ENCODE measurements at regions not wholly inside any gene's neighbourhood (a gene's known extent, or its start where the extent isn't known, plus 50 kb on each side); places are given as distances from the start of the nearest gene placed in this dataset.

DNA sequence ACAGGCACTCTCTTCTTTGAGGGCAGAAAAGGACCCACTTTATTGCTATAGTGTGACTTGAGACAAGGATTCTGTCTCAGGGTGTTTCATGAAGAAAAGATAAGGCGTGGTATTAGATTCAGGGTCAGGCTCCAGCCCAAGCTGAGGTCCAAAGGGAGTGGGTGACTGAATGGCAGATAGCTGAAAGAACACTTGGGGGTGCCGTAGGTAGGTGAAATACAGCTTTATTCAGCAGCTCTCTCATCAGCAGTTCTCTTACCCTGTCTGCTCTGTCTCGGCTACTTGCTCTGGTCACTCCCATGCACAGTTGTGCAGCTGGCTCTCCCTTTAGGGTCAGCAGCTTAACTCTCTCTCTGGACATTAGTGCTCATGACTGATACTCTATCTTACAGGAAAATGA is 379.9 kb downstream of the LPIN1 start:
- peak overlapping the region in 1 of 3 donors; percentile 90 for H3K27ac Mint-ChIP-seq
- no peak for DNase-seq

DNA sequence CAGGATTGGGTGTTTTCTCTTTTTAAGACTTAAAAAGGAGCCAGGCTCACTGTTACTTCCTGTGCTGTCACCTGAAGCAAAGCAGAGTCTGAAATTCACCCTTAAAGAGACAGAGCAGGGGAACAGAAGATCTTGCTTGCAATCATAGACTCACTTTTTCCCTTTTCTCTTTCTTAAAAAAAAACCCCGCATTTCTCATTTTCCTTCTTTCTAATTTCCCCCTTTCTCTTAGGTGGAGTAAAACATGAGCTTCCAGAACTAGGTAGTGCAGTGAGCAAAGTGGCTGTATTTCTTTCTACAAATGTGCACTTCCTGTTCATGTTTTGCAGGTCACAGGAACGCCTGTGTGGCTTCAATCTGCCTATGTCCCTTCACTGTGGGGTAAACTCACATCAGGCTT is 381.2 kb downstream of the LPIN1 start:
- peaks cover 29% of the 10 kb centered on the region for H3K4me1 ChIP-seq (ENCODE audit: control insufficient read depth, insufficient read depth, low read length, poor library complexity, severe bottlenecking)
- H3K9me3 Mint-ChIP-seq = peaks cover 0 to 2% (median 0%) of the 10 kb centered on the region in 7 donors
- H3K36me3 Mint-ChIP-seq = no peaks in the 10 kb centered on the region
- DNase-seq = peak in 2 of 3 donors; percentile 49 to 83
- peak; percentile 78 for ATAC-seq (ENCODE audit: low read depth in 2 of 2)
- no peaks in the 10 kb centered on the region for H3K36me3 ChIP-seq (ENCODE audit: control insufficient read depth, insufficient read depth, low read length)
- H3K27me3 ChIP-seq (ENCODE audit: control insufficient read depth, insufficient read depth, low read length) = no peaks in the 10 kb centered on the region
- peak overlapping the region; percentile 56 for H3K27ac ChIP-seq (ENCODE audit: insufficient read depth, low read length, poor library complexity, severe bottlenecking)
- H3K27ac Mint-ChIP-seq = no peak overlapping the region
- no peaks in the 10 kb centered on the region for H3K27me3 Mint-ChIP-seq
- no peaks in the 10 kb centered on the region for H3K9me3 ChIP-seq (ENCODE audit: control insufficient read depth in 2 of 2, low read length in 2 of 2)
- peak overlapping the region in 2 of 4 donors; percentile 17 to 77 for H3K4me3 Mint-ChIP-seq
- peak overlapping the region; percentile 80 for H3K4me3 ChIP-seq (ENCODE audit: low read depth, low read length)
- H3K4me1 Mint-ChIP-seq = peaks cover 0 to 17% (median 6%) of the 10 kb centered on the region in 4 donors

More for the DNA sequence above, 379.9 kb downstream of the LPIN1 start:
- H3K4me1 ChIP-seq (ENCODE audit: control insufficient read depth, insufficient read depth, low read length, poor library complexity, severe bottlenecking) = peaks cover 29% of the 10 kb centered on the region
- H3K36me3 Mint-ChIP-seq = no peaks in the 10 kb centered on the region
- H3K4me3 Mint-ChIP-seq = no peak overlapping the region
- ATAC-seq (ENCODE audit: low read depth in 2 of 2) = no peak
- H3K9me3 Mint-ChIP-seq = peaks cover 0 to 2% (median 0%) of the 10 kb centered on the region in 7 donors
- H3K4me3 ChIP-seq (ENCODE audit: low read depth, low read length) = peak overlapping the region; percentile 23
- peaks cover 4% of the 10 kb centered on the region for H3K27me3 ChIP-seq (ENCODE audit: control insufficient read depth, insufficient read depth, low read length)
- H3K36me3 ChIP-seq (ENCODE audit: control insufficient read depth, insufficient read depth, low read length) = no peaks in the 10 kb centered on the region
- no peaks in the 10 kb centered on the region for H3K27me3 Mint-ChIP-seq
- H3K4me1 Mint-ChIP-seq = peaks cover 0 to 17% (median 6%) of the 10 kb centered on the region in 4 donors
- no peaks in the 10 kb centered on the region for H3K9me3 ChIP-seq (ENCODE audit: control insufficient read depth in 2 of 2, low read length in 2 of 2)
- H3K27ac ChIP-seq (ENCODE audit: insufficient read depth, low read length, poor library complexity, severe bottlenecking) = no peak overlapping the region

DNA sequence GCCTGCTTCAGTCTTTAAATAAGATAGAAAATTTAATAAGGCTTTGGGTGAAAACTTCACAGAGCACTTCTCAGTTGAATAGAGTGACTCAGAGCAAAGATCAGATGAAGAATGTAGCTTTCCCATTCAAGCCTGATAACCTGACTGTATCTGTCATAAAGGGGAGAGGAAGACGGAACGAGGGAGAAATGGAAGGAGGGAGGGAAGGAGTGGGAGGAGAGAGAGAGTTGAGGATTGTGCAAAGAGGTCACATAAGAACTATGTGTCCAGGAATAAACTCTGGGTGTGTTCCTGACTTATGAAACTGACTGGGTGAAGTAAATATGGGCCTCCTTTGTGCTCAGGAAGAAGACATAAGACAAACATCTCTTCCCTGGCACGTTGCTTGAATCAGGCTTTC is 385.5 kb downstream of the LPIN1 start:
- Histone ChIP-seq H3K27me3 (ENCODE audit: control insufficient read depth, insufficient read depth, low read length) (no peaks in the 10 kb centered on the region), H3K36me3 (ENCODE audit: control insufficient read depth, insufficient read depth, low read length) (no peaks in the 10 kb centered on the region), H3K4me1 (ENCODE audit: control insufficient read depth, insufficient read depth, low read length, poor library complexity, severe bottlenecking) (peaks cover 18% of the 10 kb centered on the region), H3K4me3 (ENCODE audit: low read depth, low read length) (no peak overlapping the region), H3K9me3 (ENCODE audit: control insufficient read depth in 2 of 2, low read length in 2 of 2) (no peaks in the 10 kb centered on the region), H3K27ac (ENCODE audit: insufficient read depth, low read length, poor library complexity, severe bottlenecking) (no peak overlapping the region)
- DNase-seq (no peak), ATAC-seq (ENCODE audit: low read depth in 2 of 2) (no peak)
- H3K4me3 Mint-ChIP-seq = no peak overlapping the region
- no peaks in the 10 kb centered on the region for H3K36me3 Mint-ChIP-seq
- H3K4me1 Mint-ChIP-seq = peaks cover 0 to 9% (median 2%) of the 10 kb centered on the region in 4 donors
- H3K27ac Mint-ChIP-seq = no peak overlapping the region
- H3K9me3 Mint-ChIP-seq = peaks cover 0 to 1% (median 0%) of the 10 kb centered on the region in 7 donors
- H3K27me3 Mint-ChIP-seq = no peaks in the 10 kb centered on the region

DNA sequence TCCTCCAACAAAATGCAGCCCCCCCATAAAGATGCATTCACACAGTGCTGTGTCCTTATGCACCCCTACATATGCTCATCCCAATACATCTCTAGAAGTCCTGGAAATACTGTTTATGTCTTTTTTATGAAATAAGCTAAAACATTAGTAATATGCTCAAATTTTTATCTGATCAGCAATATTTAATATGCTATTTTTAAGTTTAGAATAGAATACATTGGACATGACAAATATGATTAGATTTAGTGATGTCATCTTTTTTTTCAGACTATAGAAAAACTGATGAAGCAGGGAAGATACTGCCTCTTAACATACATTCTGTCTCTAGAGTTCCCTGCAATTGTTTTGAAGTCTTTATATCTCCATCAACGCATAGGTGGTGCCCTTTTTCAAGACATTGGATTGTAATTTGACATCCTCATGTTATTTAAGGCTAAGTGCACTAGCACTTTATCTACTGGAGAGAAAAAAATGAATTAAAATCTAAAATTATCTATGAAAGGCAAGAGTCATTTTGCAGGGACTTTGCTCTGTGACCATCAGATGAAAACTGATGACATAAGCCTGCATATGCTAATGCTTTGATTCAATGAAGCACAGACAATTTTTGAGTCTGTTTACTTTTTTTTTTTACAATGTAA is 395.3 kb downstream of the LPIN1 start:
- Mint-ChIP-seq H3K36me3 (peaks cover 3% of the 10 kb centered on the region), H3K4me3 (no peak overlapping the region), H3K27ac (no peak overlapping the region), H3K27me3 (peaks cover under 1% of the 10 kb centered on the region), H3K9me3 (peaks cover 0 to 4% (median 1%) of the 10 kb centered on the region in 7 donors), H3K4me1 (peaks cover 0 to 8% (median 0%) of the 10 kb centered on the region in 4 donors)
- Histone ChIP-seq H3K27ac (ENCODE audit: insufficient read depth, low read length, poor library complexity, severe bottlenecking) (no peak overlapping the region), H3K27me3 (ENCODE audit: control insufficient read depth, insufficient read depth, low read length) (peaks cover 2% of the 10 kb centered on the region), H3K36me3 (ENCODE audit: control insufficient read depth, insufficient read depth, low read length) (no peaks in the 10 kb centered on the region), H3K9me3 (ENCODE audit: control insufficient read depth in 2 of 2, low read length in 2 of 2) (no peaks in the 10 kb centered on the region), H3K4me1 (ENCODE audit: control insufficient read depth, insufficient read depth, low read length, poor library complexity, severe bottlenecking) (no peaks in the 10 kb centered on the region), H3K4me3 (ENCODE audit: low read depth, low read length) (no peak overlapping the region)
- no peak for ATAC-seq (ENCODE audit: low read depth in 2 of 2)
- no peak for DNase-seq

DNA sequence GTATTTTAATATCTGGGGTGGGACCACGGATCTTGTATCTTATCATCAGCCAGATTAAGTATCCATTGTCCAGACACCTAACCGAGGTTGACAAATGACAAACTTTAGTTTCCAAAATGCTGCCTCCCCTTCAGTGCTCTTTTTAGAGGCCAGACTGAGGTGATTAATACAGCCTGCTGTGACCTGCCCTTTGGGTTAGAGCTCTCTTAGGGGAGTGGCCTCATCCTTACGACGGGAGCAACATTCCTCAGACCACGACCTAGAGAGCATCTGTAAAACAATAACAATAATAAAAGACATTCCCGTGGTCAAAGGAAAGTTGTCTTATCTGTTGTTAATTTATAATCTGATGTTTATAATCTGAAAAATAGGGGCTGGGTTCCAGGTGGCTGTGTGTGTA is 405.3 kb downstream of the LPIN1 start:
- Mint-ChIP-seq H3K27me3 (peaks cover 4% of the 10 kb centered on the region), H3K36me3 (no peaks in the 10 kb centered on the region), H3K27ac (peak overlapping the region in 2 of 3 donors; percentile 16 to 31), H3K4me3 (no peak overlapping the region), H3K9me3 (no peaks in the 10 kb centered on the region), H3K4me1 (no peaks in the 10 kb centered on the region)
- Histone ChIP-seq H3K4me3 (ENCODE audit: low read depth, low read length) (no peak overlapping the region), H3K9me3 (ENCODE audit: control insufficient read depth in 2 of 2, low read length in 2 of 2) (no peaks in the 10 kb centered on the region), H3K36me3 (ENCODE audit: control insufficient read depth, insufficient read depth, low read length) (no peaks in the 10 kb centered on the region), H3K27me3 (ENCODE audit: control insufficient read depth, insufficient read depth, low read length) (no peaks in the 10 kb centered on the region), H3K27ac (ENCODE audit: insufficient read depth, low read length, poor library complexity, severe bottlenecking) (no peak overlapping the region), H3K4me1 (ENCODE audit: control insufficient read depth, insufficient read depth, low read length, poor library complexity, severe bottlenecking) (no peaks in the 10 kb centered on the region)
- DNase-seq (no peak), ATAC-seq (ENCODE audit: low read depth in 2 of 2) (no peak)

DNA sequence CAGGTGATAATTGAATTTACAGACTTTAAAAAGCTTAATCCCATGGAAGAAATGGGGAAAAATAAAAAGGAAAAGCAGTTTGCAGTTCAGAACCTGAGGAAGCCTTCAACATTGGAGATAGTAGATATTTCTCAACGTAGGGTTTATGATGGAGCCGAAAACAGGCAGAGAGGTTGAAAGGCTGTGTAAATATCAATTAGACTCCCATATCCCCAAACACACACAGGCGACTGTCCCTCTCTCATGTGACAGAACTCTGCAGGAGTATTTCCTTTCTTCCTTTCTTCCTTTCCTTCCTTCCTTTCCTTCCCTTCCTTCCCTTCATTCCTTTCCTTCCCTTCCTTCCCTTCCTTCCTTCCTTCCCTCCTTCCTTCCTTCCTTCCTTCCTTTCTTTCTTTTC is 406.5 kb downstream of the LPIN1 start:
- no peaks in the 10 kb centered on the region for H3K36me3 Mint-ChIP-seq
- H3K4me1 ChIP-seq (ENCODE audit: control insufficient read depth, insufficient read depth, low read length, poor library complexity, severe bottlenecking) = no peaks in the 10 kb centered on the region
- no peaks in the 10 kb centered on the region for H3K27me3 Mint-ChIP-seq

DNA sequence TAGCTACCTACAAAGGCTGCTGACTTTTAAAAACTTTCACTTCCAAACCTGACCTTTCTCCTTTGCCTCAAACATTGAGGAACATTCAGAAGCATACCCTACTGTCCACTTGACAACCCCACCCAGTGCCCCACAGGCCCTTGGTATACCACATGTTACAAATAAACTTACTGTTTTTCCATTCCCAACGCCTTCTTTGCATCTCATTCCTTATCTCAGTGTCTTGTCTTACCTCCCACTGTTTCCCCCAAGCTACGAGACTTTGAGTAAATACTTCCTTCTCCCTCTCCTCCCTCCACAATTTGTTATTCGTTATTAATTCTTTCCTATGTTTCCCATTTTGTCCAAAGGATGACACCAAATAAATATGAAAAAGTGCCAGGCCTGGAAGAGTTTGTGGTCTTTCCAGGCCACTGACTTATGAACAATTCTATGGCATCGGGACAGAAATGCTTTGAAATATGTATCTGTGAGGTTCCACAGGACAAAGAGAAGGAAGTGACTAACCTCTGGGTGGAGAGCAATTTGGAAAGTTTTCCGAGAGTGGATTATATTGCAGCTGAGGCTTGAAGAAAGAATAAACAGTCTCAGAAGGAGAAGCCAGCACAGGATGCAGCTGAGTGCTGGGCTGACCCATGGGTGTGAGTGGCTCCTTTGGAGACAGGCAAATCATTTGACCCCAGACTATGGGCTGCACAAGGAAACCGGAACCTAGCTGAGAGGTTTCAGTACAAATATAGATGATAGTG is 409.0 kb downstream of the LPIN1 start:
- Histone ChIP-seq H3K27ac (ENCODE audit: insufficient read depth, low read length, poor library complexity, severe bottlenecking) (no peak overlapping the region), H3K4me3 (ENCODE audit: low read depth, low read length) (no peak overlapping the region), H3K36me3 (ENCODE audit: control insufficient read depth, insufficient read depth, low read length) (no peaks in the 10 kb centered on the region), H3K9me3 (ENCODE audit: control insufficient read depth in 2 of 2, low read length in 2 of 2) (no peaks in the 10 kb centered on the region), H3K4me1 (ENCODE audit: control insufficient read depth, insufficient read depth, low read length, poor library complexity, severe bottlenecking) (no peaks in the 10 kb centered on the region), H3K27me3 (ENCODE audit: control insufficient read depth, insufficient read depth, low read length) (no peaks in the 10 kb centered on the region)
- peaks cover 7% of the 10 kb centered on the region for H3K27me3 Mint-ChIP-seq
- no peak for DNase-seq
- H3K9me3 Mint-ChIP-seq = peaks cover 0 to 4% (median 0%) of the 10 kb centered on the region in 7 donors
- no peak overlapping the region for H3K27ac Mint-ChIP-seq
- ATAC-seq (ENCODE audit: low read depth in 2 of 2) = no peak
- H3K4me1 Mint-ChIP-seq = peaks cover 0 to 1% (median 0%) of the 10 kb centered on the region in 4 donors
- no peak overlapping the region for H3K4me3 Mint-ChIP-seq
- H3K36me3 Mint-ChIP-seq = no peaks in the 10 kb centered on the region

More for the DNA sequence above, 406.5 kb downstream of the LPIN1 start:
- Mint-ChIP-seq H3K4me1 (no peaks in the 10 kb centered on the region), H3K9me3 (no peaks in the 10 kb centered on the region), H3K4me3 (no peak overlapping the region), H3K27ac (no peak overlapping the region)
- H3K4me3 ChIP-seq (ENCODE audit: low read depth, low read length) = no peak overlapping the region
- no peak overlapping the region for H3K27ac ChIP-seq (ENCODE audit: insufficient read depth, low read length, poor library complexity, severe bottlenecking)
- no peak for DNase-seq
- no peak for ATAC-seq (ENCODE audit: low read depth in 2 of 2)
- H3K36me3 ChIP-seq (ENCODE audit: control insufficient read depth, insufficient read depth, low read length) = no peaks in the 10 kb centered on the region
- no peaks in the 10 kb centered on the region for H3K27me3 ChIP-seq (ENCODE audit: control insufficient read depth, insufficient read depth, low read length)
- H3K9me3 ChIP-seq (ENCODE audit: control insufficient read depth in 2 of 2, low read length in 2 of 2) = no peaks in the 10 kb centered on the region

All from CD4-positive, CD25-positive, alpha-beta regulatory T cell (primary cell).